Uterus (tissue), 2 donors: ENCODE measurements at regions not wholly inside any gene's neighbourhood (a gene's known extent, or its start where the extent isn't known, plus 50 kb on each side); places are given as distances from the start of the nearest gene placed in this dataset.

Source experiments
- CTCF ChIP-seq, 4 experiments: fragments of 200-600 bp in 2 of 4; fragments of 450-650 bp in 2 of 4; sonication (generic) in 2 of 4; IDR thresholded peaks; one replicate each; pipeline ENCODE4 v1.5.1; 2016 to 2019; ENCODE audit warnings: antibody characterized with exemption in 4 of 4, mild to moderate bottlenecking in 2 of 4, moderate library complexity in 1 of 4
- POLR2A ChIP-seq, 2 donors: fragments of 450-650 bp; IDR thresholded peaks; one replicate each; pipeline ENCODE4 v1.6.1; 2016; ENCODE audit warnings: antibody characterized with exemption in 2 of 2, mild to moderate bottlenecking in 1 of 2, moderate library complexity in 1 of 2

GRCh38 chr5:53368966-53369605, 111.3 kb upstream of the FST start:
- TF ChIP-seq POLR2A (IDR thresholded peaks at IDR 0.05) (no peak), CTCF (IDR thresholded peaks at IDR 0.05) (no peak)
